ENCODE measurements at regions not wholly inside any gene's neighbourhood (a gene's known extent, or its start where the extent isn't known, plus 50 kb on each side); places are given as distances from the start of the nearest gene placed in this dataset.
"Not testable (repeated sequence)": the region's sequence is repeated elsewhere in the genome, so short reads cannot be mapped to it uniquely, and the experiment has no call there.

DNA sequence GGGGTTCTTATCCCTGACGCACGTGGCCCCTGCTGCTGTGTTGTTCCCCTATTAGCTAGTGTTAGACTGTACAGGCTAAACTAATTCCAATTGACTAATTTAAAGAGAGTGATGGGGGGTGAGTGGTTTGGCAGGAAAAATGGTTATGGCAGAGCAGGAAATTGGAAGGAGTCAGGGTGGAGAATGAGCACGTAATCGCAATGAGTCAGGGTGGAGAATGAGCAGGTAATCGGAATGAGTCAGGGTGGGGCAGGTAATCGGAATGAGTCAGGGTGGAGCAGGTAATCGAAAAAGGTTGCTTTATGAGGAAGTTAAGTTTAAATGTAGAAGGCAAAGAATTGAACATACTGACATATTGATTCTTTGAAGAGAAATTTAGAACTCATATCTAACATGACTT lies 1002.6 kb upstream of the HS3ST1 start:
- not testable (repeated sequence) for DNase-seq

DNA sequence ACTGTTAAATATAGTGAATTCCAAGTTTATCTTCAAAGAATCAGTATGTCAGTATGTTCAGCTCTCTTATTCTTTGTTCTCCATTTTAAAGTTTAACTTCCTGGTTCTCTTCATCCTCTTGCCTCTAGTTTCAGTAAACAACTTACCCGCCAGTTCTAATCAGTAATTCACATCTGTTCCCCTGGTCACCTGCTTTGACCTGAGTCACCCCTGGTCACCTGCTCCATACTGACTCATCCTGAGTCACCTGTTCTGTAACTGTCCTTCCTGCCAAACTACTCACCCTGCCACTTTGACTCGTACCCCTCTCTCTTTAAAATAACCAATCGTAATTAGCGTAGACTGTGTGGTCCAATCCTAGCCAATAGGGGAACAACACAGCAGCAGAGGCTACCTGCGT lies 992.7 kb upstream of the HS3ST1 start:
- DNase-seq, result no peak

DNA sequence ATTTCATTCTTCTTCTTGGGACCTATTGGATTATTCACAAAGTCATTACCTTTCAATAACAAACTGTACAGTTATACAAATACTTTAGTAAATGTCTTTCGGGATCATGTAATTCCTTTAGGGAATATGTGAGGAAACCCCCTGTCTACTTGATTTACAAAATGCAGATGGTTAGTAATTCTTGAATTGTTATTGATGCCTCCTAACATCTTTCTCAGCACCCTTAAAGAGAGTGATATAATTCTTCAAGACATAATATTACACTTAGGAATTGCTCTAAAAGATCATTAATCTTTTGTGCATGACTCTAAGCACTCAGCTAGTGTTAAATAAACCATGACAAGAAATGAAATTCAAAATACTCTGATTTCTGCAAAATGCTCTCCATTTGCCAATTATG lies 988.1 kb upstream of the HS3ST1 start:
- DNase-seq, result no peak

DNA sequence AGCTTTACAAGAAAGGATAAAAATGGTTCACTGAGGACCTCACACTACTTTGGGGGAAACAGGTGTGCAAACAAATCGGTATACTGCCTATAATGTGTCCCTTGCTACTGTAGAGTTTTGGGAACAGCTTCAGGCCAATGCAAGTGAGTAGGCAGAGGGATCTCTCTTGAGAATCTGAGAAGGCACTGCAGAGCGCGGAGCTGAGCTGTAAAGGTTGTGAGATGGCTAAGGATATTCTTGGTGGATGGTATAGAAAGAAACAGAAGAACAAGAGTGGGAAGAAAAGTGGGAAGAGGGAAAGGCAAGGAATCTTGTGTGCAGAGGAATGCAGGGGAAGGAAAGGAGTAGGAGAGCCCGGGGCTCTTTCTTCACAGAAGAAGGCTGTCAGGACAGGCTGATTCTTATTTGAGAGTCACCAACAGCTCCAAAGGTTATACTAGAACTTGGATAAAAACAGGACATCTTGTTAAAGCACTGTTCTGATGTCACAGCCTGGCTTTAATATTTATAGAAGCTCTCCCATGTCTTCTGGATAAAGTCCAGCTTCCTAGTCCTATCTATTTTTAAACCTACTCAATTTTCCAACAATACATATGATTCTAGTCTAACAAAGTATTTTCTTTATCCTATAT lies 985.6 kb upstream of the HS3ST1 start:
- DNase-seq, result no peak

DNA sequence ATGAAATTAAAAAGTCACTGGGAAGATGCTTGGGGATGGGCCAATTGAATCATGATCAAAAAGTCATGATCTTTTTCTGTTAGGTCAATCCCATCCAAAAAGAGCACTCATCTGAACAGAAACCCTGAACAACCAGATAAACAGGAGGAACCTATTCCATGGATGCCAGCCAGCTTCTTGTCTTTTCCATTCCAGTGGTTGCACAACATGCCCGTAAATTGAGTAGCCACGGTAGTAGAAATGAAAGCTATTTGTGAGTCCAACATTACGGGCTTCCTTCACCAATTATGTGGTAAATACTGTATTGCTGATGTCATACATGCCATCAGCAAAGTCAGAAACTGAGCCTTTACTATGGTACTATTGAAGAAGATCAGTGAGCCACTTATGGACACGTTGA lies 982.4 kb upstream of the HS3ST1 start:
- no peak for DNase-seq

DNA sequence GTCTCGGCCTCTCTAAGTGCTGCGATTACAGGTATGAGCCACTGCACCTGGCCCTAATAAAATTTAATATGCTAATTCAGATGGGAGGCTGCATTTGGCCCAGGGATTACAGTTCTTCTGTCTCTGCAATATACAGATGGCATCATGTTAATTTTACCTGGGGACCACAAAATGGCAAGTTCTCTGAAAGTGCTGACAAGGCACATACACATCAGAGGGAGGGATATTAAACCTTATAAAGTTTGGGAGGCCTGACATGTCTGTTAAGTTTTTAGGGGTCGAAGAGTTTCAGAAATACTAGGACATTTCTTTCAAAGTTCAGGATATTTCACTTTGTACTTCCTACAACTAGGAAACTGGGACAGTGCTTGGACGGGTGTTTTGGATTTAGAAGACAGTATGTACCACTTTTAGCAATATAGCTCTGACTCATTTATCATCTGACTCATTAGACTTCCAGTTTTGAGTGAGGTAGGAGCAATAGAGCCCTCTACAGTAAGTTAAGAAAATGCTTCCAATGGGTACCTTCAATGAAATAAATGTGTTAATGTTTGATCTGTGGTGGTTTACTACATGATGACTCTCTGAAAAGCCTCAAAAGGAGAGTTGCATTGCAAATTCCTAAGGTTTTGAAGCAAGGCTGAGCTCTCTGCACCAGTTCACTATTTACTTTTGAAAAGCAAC lies 981.0 kb upstream of the HS3ST1 start:
- DNase-seq, result peak; percentile 77 to 78

DNA sequence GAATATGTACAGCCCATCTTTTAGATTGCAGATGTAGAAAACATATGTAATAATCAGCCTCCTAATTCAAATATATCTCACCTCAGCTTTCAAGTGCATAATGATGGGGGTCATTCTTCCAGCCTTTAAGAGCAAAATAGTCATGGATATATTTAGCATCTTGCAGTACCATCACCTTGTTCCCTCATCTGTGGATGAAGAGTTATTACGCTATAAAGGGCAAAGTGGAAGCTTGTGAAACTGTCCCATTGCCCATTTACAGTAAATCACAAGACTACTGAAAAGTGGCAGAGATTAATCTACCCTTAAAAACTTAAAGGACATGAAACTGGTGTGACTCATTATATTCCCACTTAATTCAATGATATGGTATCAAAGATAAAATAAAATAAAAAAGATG lies 979.7 kb upstream of the HS3ST1 start:
- DNase-seq, result no peak

DNA sequence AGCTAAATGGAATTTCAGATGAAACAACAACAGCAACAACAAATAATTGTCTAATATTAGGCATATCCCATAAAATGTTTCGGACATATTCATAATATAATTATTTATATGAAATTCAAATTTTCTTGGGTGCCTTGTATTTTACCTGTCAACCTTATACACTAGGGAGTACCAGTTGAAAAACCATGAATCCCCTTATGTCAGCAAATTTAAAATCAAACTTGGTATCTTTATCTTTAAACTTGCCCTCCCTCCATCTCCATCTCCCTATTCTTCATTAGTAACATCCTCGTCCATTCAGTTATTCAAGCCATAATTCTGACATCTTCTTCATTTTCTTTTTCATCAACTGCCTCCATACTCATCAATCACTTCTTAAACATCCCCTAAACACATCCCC lies 974.5 kb upstream of the HS3ST1 start:
- DNase-seq, result no peak

DNA sequence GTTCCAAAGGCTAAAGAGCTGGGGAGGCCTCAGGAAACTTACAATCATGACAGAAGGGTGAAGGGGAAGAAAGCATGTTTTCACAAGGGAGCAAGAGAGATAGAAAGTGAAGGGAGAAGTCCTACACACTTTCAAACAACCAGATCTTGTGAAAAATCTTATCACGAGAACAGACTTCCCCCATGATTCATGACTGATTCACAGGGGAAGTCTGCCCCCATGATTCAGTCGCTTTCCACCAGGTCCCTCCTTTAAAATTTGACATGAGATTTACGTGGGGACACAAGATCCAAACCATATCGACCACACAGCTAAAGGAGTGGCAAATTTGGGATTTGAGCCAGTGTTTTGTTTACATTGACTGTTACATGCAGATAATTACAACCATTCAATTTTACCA lies 971.1 kb upstream of the HS3ST1 start:
- DNase-seq, result no peak

DNA sequence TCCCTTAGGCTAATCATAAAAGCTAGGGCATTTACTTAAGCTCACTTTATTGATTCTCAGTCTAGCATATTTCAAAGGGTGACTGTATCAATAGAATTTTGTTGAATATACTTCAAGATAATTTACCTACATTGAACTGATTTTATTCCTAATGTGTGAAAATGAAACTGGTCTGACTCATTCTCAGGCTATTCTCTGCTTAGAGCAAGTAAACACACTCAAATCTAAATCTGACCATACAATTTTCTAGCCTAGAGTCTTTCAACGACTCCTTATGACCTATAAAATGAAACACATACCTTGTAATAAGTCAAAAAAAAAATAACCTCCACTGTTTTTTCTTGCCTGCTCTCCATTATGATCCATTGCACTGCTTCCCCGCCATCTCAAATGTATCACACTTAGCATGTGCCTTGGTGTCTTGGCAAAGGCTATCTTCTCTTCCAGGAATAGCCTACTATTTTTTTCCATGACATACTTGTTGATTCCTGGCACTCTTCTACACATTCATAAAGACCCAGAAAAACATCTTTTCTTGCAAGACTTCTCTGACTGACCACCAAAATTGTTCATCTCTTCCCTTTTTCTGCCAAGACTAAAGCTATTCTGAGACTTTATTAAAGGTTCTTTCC lies 965.1 kb upstream of the HS3ST1 start:
- no peak for DNase-seq

DNA sequence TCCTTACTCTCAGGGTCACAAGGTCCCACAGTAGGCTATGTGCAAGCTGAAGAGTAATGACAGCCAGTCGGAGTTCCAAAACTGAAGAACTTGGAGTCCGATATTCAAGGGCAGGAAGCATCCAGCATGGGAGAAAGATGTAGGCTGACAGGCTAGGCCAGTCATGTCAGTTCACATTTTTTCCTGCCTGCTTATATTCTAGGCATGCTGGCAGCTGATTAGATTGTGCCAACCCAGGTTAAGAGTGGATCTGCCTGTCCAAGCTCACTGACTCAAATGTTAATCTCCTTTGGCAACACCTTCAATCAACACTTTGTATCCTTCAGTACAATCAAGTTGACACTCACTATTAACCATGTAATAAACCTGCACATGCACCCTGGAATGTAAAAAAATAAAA lies 960.9 kb upstream of the HS3ST1 start:
- DNase-seq, result no peak

DNA sequence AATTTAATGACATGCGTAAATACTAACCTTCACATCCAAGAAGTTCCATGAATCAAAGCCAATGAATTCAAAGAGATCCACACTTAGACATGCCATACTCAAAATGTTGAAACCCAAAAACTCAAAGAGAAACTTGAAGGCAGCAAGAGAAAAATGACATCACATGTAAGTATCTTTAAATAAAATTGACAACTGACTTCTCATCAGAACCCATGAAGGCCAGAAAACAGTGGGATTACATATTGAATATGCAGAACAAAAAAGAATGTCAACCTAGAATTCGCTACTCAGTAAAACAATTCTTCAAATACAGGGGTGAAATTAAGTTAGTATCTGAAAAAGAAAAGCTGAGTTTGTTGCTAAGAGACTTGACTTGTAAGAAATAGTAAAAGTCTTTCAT lies 953.9 kb upstream of the HS3ST1 start:
- no peak for DNase-seq

DNA sequence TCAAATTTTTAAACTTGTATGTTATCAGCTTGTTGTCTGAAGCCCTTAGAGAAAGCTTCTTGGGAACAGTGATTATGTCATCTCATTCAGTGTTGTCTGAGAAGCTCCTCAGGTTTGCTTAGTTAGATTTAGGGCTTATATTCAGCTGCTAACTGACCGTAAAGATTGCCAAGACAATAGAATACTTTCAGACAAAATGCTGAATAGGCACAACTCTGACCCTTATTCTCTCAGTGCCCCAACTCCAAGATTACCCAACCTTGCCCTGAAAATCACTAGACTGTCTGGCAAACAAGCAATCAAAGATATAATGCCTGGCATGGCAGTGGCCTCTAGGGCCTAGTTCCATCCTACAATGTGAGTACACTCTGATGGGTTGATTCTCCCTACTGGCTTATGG lies 950.5 kb upstream of the HS3ST1 start:
- DNase-seq, result no peak

DNA sequence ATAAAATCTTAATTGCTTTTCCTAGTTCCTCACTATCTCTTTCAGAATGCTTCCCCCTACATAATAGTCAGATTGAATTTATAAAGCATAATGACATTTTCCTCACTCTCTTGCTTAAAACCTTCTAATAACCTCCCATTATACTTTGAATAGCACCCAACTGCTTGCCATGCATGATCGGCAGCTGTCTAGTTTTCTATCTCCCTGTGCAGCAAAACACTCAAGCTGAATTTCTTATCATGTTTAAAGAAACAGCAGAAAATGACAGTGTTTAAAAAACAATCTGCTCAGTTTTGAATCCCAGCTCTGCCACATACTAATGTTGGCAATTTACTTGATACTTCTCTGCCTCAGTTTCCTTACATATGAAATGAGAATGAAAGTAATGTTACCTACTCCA lies 947.1 kb upstream of the HS3ST1 start:
- no peak for DNase-seq

DNA sequence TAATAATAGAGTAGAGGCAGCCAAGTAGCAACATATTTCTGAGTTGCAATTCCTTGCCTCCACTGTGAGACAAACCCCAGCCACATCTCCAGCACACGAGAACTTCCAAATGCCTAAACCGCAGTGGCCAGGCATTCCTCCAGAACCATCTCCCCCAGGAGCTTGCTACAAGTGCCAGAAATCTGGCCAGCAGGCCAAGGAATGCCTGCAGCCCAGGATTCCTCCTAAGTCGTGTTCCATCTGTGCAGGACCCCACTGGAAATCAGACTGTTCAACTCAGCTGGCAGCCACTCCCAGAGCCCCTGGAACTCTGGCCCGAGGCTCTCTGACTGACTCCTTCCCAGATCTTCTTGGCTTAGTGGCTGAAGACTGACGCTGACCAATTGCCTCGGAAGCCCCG lies 937.2 kb upstream of the HS3ST1 start:
- not testable (repeated sequence) for DNase-seq

DNA sequence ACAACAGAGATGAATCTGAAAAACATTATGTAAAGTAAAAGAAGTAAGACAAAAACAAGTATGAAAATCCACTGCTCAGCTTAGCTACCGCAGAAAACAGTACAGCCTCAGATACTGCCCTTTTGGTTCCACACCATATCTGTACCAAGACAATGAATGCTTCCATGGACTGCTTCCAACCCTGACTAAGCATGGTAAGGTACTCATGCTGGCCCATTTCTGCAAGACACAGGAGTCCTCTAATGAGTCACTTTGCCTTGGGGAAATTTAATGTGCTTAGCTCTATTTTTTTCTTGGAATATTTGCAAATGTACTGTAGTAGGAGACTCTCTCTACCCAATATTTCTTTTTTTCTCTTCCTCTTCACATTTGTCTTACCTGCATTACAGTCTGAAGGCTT lies 931.7 kb upstream of the HS3ST1 start:
- no peak for DNase-seq

DNA sequence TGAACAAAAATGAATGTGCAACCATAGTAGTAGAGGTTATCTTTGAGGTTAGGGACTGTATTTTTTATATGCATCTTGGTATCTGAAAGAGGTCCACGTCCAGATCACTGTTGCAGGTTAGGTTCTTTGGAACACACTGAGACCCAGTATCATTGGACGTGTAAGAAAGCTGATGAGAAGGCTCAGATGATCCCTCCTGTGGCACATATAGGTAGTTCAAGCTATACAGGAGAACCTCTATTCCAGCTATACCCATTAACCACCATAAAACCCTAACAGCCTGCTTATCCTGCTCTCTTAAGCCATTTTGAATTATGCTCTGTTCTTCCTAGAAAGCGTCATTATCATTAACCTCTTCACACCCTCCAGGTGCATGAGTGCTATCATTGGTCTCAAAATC lies 930.7 kb upstream of the HS3ST1 start:
- no peak for DNase-seq

DNA sequence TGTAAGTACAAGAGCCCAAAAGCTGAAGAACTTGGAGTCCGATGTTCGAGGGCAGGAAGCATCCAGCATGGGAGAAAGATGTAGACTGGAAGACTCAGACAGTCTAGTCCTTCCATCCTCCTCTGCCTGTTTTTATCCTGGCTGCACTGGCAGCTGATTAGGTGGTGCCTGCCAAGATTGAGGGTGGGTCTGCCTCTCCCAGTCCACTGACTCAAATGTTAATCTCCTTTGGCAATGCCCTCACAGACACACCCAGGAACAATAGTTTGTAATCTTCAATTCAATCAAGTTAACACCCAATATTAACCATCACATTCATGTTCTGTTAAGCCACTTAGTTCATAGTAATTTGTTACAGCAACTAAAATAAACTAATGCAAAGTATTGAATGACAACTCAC lies 904.4 kb upstream of the HS3ST1 start:
- not testable (repeated sequence) for DNase-seq

DNA sequence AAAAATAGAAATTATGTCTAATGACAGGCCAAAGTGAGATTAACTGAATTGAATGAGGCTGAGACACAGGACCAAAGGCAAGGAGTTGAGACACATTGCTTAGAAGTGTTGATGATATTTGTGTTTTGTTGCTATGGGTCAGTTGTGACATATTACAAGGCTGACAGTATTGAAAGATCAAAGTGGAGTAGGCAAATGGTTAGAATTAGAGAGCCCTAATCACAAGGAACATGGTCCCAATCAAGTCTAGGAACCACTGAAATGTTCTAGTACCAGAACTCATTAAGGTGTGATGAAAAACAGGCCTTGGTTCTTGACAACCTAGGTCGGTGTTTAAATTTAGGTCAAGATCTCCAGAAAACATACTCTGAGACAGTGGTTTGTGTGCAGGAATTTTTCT lies 896.3 kb upstream of the HS3ST1 start:
- DNase-seq, result no peak

DNA sequence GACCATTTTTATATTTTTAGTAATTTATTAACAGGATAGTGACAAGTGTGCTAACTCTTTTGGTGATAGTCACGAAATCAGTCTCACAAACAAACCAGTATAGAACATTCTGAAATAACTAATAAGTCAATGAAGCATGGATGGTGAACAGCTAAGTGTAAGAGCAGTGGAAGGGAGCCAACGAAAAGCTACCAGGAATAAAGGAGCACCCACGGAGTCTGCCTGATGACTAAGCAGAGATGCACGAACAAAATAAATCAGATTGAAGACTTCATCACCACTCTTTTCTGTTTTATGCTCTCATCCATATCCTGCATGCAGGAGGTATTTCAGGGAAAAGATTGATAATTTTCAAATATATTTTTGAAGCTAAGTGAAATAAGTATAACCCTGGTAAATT lies 891.1 kb upstream of the HS3ST1 start:
- DNase-seq, result no peak

DNA sequence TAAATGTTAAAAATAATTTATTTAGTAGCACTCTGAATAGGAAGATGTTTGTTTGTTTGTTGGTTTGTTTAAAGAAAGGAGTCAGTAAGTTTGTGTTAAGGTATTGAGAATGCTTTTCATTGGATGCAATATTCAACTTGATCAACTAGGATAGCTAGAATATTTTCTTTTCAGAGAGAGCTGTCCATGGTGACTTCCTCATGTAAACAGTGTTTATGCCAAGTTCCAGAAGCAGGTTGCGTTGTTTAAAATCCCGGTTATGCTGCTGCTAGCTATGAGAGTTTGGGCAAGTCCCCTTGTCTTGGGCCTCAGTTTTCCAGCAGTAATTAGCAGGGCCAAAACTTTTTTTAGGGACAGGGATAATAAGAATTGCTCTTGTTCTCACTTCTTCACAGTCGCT lies 876.2 kb upstream of the HS3ST1 start:
- no peak for DNase-seq

DNA sequence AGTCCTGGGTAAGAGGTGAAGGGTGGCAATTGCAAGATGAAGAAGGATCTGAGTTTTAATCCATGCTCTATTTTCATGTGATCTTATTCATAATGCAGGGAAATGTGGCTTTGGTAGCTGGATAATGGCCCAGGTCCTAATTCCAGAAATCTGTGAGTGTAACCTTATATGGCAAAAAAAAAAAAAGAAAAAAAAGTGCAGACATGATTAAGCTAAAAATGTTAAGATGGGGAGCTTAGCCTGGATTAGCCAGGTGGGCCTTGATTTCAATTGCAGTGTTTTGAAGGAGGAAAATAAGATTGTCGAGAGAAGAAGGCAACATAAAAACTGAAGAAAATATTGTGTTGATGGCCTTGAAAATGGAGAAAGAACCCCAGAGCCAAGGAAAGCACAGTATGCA lies 867.7 kb upstream of the HS3ST1 start:
- DNase-seq, result no peak

DNA sequence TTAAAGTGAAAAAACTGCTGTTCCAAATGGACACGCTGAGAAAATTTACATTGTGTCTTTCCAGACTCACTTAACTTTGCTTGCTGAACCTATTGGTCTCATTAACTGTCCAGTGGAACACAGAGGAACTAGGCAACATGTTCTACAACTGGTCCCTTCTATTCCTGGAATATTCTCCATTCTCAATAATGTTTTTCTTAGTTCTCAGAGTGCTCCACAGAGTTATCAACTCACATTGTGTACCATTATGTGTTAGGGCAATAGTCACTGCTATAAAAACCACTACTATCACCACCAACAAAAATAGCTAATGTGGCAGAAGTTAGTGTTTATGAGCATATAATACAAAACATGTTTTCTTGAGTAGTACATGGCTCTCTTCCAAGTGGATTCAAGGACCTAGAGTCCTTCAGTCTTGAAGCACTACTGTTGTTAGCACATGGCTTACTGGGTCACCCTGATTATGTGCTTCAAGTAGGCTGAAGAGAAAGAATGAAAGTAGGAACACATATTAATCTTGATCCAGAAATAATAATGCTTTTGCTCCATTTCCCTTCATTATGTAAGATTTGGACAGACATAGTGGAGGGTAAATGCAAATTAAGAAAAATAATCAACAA lies 865.3 kb upstream of the HS3ST1 start:
- no peak for DNase-seq

DNA sequence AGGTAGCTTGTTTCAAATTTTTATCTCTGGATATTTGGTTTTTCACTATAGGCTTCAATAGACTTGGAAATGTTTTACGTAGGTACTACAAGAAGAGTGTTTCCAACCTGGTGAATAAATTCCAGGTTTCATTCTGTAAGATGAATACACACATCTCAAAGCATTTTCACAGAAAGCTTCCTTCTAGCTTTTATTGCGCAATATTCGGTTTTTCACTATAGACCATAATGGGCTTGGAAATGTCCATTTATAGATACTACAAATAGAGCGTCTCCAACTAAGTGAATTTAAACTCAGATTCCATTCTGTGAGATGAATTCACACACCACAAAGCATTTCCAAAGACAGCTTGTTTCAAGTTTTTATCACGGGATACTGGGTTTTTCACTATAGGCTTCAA lies 857.7 kb upstream of the HS3ST1 start:
- no peak for DNase-seq
